Mucosa of descending colon (tissue), 3 donors: ENCODE measurements at regions not wholly inside any gene's neighbourhood (a gene's known extent, or its start where the extent isn't known, plus 50 kb on each side); places are given as distances from the start of the nearest gene placed in this dataset.

Source experiments
- ATAC-seq: fragments of 200-7000 bp; cut with Tn5 transposase; one replicate; pipeline ENCODE4 v1.9.1; 2020; ENCODE audit warnings: mild to moderate bottlenecking, moderate library complexity
- DNase-seq, 3 donors: peaks; one replicate each; pipeline ENCODE4 v3.0.0-alpha.2; 2020
- H3K36me3 ChIP-seq: fragments of 200-600 bp; one replicate; pipeline ENCODE4 v1.8.0; 2021; ENCODE audit warnings: low read depth, mild to moderate bottlenecking
- H3K4me1 ChIP-seq: fragments of 200-600 bp; one replicate; pipeline ENCODE4 v1.8.0; 2021; ENCODE audit warnings: low read depth, mild to moderate bottlenecking
- H3K4me3 ChIP-seq: fragments of 200-600 bp; one replicate; pipeline ENCODE4 v1.8.0; 2021; ENCODE audit warnings: mild to moderate bottlenecking
- H3K9me3 ChIP-seq: fragments of 200-600 bp; one replicate; pipeline ENCODE4 v1.8.0; 2021; ENCODE audit warnings: mild to moderate bottlenecking
- CTCF ChIP-seq: fragments of 200-600 bp; IDR thresholded peaks from one replicate; pipeline ENCODE4 v1.8.0; 2022; ENCODE audit warnings: antibody characterized with exemption, mild to moderate bottlenecking
- intact Hi-C, 2 donors: fragments of 100-400 bp; cut with DNase I in 1 of 2; cut with micrococcal nuclease in 1 of 2; formaldehyde crosslinking; loops; one replicate each; pipeline versions ENCODE4 v1.11.0 to v1.11.1; 2022; cut with DNase I, micrococcal nuclease
- donor health status: DM: no; HTN: no; CAD: no; lungs with moderate emphysema.
- donor health status: DM: no; HTN: no; CAD: no.
- donor health status: DM: no; HTN: yes; CAD: no.

DNA sequence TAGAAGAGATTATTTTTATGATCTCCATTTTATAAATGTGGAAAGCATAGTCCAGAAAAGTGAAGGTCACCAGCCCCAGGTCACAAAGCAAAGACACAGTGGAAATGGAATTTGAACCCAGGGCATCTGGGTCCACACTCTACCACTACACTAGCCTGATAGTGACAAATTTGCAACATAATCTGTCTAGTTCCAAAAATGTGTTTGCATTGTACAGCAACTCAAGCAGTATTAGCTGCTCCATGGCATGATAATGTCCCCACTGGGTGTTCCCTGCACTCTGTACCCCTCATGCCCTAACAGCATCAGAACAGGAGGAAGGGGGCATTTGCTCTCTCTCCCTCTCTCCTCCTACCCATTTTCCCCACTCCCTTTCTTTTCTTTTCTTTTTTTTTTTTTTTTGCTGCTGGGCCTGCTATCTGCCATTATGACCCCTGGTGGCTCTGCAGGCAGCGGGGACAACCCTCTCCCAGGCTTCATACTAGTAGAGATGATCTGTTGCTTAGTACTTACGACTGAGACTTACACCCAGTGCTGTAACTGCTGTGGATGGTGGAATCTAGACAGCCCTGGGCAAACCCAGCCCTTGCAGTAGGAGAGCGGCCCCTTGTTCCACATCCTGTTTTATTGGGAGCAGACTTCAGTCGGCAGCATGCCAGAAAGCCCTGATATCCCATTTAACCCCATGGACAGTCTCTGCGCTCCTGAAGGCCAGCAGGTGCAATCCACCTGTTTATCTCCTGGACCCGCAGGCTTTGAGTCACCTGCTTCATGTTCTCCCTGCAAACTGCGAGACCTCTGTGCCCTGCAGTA lies 306.3 kb downstream of the SOX9 start:
- H3K4me3 ChIP-seq: no peak overlapping the region
- no peaks in the 10 kb centered on the region for H3K36me3 ChIP-seq
- ATAC-seq (peak; percentile 67), DNase-seq (peak; percentile 78 to 87 (median 80))
- TF ChIP-seq CTCF: no peak
- peaks cover 43% of the 10 kb centered on the region for H3K4me1 ChIP-seq
- H3K9me3 ChIP-seq: no peaks in the 10 kb centered on the region
- intact Hi-C loops: no loop called here

GRCh38 chr17:72427761-72428109 lies 306.9 kb downstream of the SOX9 start:
- intact Hi-C loops: no loop called here
- no peak for TF ChIP-seq CTCF
- no peak overlapping the region for H3K4me3 ChIP-seq
- H3K36me3 ChIP-seq: no peaks in the 10 kb centered on the region
- H3K4me1 ChIP-seq: peaks cover 44% of the 10 kb centered on the region
- no peak for DNase-seq
- ATAC-seq: no peak
- no peaks in the 10 kb centered on the region for H3K9me3 ChIP-seq

- Histone ChIP-seq H3K36me3 (no peaks in the 10 kb centered on the region), H3K9me3 (no peaks in the 10 kb centered on the region), H3K4me3 (no peak overlapping the region), H3K4me1 (peaks cover 49% of the 10 kb centered on the region)
- TF ChIP-seq CTCF: no peak
- ATAC-seq (peak; percentile 23), DNase-seq (no peak)
- intact Hi-C loops: no loop called here
These were observed 308.3 kb downstream of the SOX9 start for GRCh38 chr17:72429066-72429638.

DNA sequence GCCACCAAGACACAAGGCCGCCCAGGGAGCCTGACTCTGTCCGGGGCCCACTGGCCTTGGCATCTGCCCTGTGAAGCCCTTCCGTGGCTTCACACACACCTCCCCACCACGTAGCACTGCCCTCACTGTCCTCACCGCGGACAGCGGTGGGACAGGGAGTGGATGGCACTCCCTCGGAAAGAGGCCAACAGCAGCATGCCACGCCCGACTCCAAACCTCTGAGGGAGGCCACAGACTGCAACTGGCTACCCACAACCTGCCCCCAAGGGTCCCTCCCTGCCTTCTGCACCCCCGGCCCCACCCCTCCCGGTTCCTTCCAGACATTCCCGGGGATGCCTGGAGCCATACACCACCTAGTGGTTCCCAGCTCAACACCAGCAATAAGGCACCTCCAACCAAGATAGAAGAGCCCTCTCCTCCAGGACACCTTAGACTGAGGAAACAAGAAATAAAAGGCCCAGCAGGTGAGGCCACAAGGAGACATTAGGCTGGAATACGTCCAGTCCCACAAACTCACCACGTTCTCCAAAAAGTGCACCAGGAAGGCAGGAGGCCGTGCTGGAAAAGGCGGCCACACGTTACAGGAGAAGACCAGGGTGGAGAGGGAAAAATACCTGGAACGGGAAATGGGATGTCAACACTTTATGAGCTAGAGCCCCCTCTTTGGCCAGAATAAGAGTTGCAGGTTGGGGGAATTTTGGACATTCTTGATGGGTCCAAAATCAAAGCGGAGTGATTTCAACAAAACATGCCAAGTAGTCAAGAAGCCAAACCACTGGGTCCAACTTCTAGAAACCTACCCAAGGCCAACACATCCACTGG lies 310.0 kb downstream of the SOX9 start:
- H3K4me1 ChIP-seq: peaks cover 56% of the 10 kb centered on the region

More for the DNA sequence above, 310.0 kb downstream of the SOX9 start:
- Histone ChIP-seq H3K9me3 (no peaks in the 10 kb centered on the region), H3K36me3 (no peaks in the 10 kb centered on the region), H3K4me3 (no peak overlapping the region)
- DNase-seq (peak; percentile 70 to 77 (median 74)), ATAC-seq (peak; percentile 63)
- intact Hi-C loops: no loop called here
- TF ChIP-seq CTCF: peak; percentile 6
